GM11168 (cell line): ENCODE measurements at regions not wholly inside any gene's neighbourhood (a gene's known extent, or its start where the extent isn't known, plus 50 kb on each side); places are given as distances from the start of the nearest gene placed in this dataset.

Source experiments
- in situ Hi-C: fragments of 300-500 bp; cut with MboI; formaldehyde crosslinking; loops from one replicate; pipeline ENCODE4 v1.12.0; 2022; ENCODE audit warnings: low sequenced_read_pairs; ENCODE audit not compliant: unreplicated experiment

DNA sequence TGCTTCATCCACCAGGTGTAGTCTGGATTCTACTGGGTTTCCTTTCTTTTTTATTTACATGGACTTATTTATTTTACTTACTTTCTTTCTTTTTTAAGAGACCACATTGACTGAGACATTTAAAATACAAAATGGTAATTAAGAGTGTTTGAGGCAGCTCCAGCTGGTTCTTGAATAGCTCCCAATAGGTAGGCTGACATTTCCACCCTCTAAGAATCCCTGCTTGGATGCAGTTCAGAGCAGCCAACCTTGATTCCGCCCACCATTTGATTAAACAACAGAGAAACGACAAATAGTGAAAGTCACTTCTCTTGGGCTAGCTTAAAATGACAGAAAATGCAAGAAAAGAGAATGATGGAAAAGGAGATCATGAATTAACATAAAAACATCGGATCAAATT lies 270.5 kb downstream of the TUSC7 start:
- in situ Hi-C loops: no loop called here

DNA sequence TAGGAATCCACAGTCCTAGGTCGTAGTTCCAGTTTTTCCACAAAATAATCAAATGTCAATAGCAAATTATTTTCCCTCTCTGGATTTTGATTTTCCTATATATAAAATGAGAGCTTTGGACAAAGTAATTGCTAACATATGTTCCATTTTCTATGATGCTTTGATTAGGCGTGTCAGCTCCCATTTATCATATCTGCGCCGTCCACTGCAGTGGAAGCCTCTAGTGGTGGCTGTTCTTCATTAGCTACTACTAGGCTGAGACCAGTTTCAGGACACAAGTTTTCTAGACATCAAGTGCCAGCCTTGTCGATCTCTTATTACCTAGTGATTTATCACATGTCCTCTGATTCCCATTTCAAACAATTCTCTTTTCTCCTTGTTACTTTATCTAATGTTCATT lies 271.5 kb downstream of the TUSC7 start:
- in situ Hi-C loops: no loop called here

DNA sequence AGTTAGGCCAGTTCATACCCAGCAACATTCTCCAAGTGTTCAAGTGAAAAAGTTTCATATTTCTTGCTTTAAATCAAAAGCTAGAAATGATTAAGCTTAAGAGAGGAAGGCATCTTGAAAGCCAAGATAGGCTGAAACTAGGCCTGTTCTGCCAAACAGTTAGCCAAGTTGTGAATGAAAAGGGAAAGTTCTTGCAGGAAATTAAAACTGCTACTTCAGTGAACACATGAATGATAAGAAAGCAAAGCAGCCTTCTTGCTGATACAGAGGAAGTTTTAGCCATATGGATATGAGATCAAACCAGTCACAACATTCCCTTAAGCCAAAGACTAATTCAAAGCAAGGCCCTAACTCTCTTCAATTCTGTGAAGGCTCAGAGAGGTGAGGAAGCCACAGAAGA lies 274.7 kb downstream of the TUSC7 start:
- in situ Hi-C loops: no loop called here

DNA sequence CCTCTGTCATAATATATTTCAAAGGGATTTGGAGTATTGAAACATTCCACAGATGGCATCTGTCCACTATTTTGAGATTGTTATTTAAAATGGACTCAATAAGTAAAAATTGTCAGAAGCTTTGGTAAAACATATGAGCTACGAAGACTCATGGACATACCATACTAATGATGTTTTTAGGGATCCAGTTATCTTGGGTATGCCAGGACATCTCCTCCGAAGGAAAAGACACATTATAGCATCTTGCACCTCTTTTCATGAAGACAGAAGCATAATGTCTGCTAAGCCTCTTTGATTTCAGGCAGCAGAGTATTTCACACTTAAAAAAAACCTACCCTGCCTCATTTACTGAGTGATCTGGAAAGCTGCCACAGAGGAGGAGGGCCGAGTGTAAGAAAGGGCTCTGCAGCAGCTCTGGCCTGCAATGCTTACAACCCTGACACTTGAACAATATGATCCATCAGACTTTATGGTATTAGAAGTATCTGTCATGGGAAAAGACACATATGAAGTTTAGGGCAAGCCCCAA lies 284.8 kb downstream of the TUSC7 start:
- in situ Hi-C loops: no loop called here

DNA sequence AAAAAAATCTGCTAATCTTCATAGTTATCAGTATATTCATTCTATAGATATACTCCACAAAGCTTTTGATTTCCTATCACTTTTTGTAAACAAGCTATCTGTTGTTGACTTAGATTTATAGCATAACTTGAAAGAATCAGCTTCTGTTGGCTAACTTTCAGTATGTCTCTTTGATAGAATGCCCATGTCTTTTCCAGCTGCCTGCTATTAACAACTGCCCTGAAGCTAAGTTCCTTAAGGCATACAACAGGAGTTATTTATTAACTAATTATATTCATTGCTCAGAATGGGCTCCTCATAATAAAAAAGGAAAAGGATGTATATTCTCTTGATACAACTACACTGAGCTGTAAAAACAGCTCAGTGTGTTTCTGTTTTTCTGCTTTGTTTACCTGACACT lies 293.9 kb downstream of the TUSC7 start:
- in situ Hi-C loops: no loop called here

DNA sequence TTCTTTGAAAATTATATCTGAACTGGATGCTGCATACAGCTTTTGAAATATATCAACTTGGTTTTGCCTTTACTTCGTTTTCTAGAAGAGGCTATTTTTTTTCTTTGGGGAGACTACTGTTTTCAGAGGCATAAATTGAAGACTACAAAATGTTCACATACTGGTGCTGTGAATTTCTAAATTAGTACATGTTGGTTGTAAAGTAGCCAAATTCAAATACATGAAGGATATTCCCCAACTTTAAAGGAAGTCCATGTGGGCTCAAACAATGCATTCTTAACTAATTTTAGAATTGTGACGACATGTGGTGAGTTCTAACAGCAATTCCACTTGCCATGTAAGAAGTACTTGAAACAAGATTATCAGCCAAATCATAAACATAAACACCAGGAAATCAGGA lies 295.7 kb downstream of the TUSC7 start:
- in situ Hi-C loops: no loop called here

DNA sequence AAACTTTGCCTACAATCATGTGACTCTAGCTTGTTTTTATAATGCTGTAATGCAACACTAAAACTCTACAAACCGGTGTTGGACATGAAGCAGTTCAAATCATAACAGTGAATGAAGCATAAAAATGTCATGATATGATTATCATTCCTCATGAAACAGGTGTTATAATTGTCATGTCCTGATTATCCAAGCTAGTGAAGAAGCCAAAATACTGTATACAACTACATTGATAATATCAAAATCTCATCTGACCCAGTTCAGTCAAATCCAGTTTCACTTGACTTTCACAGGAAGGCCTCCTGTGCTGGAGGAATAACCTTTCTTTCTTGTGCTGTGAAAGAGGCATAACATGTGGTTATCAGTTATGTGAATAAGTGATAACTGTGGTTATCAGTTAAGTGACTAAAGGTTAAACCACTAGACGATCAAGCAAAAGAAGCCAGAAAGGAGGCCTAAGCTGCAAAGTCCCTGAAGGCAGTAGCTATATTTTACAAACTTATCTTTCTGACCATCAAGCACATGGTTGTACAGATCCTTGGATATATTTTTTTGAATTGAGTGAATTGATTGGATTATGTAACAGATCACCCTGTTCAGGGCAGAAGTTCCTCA lies 296.4 kb downstream of the TUSC7 start:
- in situ Hi-C loops: no loop called here

DNA sequence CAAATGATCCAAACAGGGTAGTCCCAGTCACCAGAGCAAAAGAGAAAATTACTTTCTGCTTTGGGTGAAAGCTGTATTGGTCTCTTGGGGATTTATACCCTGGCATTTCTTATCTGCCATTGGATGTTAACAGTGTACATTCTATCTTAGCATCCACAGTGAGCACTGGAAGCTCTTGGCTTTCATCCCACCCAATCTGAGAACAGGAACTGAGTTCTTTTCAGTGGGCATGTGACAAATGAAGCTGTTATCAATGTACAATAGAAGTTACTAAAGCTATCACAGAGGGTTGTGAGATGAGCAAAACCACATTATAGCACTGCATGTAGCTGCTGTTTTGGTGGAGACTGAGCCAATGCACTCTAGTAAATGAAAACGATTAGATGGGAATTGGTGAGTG lies 300.7 kb downstream of the TUSC7 start:
- in situ Hi-C loops: no loop called here

DNA sequence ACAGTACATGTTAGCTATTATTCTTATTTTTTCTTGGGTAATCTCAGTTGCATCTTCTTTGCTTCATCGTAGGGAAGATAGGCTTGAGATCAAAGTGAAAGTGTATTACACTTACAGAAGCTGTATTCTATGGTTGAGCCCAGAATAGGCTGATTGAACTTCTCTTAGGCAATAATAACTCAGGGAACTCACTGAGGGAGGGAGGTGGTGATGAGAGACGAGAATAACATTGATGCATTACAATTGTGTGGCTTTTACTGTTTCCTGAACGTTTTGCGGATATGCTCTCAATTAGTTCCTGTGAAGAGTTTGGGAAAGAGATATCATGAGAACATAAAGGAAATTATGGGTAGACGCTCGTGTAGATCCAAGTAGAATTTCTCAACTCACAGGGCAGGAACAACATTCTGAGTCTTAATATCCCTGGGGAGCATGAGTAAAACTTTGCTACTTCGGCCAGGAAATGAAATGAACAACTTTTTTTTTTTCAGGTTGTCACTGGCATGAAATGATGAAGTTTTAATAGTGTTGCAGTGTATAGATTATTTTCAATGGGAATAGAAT lies 302.2 kb downstream of the TUSC7 start:
- in situ Hi-C loops: no loop called here

DNA sequence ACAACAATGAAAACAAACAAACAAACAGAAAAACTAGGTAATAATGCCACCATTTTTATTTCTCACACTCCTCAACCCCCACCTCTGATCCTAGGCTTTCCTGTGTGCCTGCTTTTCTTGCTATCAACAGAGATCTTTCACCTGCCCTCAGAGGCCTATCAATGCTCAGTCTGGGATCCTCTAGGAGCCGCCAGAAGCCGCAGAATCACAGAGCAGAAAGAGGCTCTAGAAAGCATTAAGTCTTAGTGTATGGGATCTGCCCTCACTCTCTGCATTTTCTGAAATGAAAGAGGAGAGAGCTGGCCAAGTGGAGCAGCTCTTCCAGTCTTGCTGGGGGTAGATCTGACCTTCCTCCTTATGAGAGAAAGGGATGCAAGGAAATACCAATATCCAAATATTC lies 306.8 kb downstream of the TUSC7 start:
- in situ Hi-C loops: no loop called here

DNA sequence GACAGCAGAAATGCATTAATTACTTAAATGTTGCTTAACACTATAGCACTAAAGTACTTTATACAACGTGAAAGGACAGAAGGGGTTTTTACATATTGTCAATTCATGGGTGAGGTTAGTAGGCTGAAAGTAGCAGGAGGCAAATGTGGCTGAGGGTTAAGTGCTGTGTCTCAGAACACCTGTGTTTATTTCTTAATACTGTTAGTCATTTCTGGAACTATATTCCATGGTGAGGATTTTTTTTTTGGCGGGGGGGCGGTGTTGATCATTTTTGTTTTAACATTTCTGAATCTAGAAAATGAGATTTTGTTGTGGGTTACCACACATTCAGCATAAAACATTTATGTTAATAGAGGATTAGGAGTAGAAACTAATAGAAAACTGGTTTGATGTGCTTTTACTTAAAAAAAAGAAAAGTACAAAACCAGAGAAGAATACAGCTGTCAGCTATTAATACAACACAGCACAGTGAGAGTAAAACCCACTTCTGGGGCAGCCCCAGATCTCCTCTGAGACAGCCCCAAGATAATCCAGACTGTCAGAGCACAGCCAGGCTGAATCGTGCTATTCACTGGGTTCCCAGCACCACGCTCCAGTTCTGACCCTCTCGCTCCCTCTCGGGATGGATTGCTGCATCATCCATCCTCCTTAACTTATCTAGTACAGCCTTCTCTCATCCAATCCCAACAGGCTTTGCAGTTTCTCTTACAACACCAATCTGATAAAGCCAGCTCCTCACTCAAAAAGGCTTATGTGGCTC lies 307.7 kb downstream of the TUSC7 start:
- in situ Hi-C loops: no loop called here

DNA sequence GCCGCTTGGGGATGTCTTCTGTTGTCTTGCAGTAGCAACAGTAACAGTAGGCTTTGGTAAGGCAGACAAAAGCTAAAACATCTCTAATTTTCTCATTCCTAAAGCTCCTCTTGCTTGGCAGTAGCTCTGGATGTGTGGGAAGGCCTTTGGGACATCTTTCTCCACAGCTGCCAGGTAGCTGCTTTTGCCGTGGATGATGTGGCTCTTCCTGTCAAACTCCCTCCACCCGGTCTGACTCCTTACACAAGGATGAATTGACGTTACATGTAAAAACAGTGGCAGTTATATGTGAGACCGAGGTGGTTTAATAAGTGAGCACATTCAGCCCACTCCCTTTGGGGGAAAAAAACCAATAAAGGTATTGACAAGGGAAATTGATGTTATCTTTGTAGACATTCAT lies 309.1 kb downstream of the TUSC7 start:
- in situ Hi-C loops: no loop called here

DNA sequence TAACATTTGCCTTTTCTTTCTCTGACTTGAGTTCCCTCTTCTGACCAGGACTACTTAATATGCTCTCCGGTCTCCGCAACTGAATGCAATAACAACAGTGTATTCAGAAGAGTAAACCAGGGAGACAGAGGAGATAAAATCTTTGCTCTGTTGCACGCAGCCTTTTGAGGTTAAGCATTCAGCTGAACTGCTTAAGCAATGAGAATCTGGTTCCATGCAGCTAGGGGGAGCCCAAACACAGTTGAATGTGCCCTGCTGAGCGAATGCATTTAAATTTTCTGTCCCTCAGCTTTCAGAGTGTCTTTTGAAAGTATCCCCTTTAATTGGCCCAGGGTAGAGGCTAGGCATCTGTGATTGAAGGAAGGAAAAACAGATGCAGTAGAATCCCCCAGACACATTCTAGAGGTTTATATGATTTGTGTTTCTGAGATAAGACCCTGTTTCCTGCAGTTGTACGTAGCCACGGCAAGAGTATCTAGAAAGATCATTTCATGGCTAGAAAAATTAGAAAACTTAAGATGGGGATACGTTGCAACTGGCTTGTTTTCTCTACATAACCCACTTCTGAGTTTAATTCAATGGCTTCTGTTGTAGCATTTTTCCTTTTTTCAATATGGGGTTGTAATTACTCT lies 309.6 kb downstream of the TUSC7 start:
- in situ Hi-C loops: no loop called here

DNA sequence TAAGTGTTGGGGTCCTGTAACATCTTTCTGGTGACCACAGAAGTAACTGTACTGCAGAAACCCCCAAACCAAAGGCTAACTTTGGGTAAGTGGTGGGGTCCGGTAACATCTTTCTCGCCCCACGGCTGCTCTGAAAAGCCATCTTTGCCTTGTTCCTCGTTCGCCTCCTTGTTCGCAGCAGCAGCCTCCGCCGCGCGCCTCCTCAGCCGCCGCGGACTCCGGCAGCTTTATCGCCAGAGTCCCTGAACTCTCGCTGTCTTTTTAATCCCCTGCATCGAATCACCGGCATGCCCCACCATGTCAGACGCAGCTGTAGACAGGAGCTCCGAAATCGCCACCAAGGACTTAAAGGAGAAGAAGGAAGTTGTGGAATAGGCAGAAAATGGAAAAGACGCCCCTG lies 316.8 kb downstream of the TUSC7 start:
- in situ Hi-C loops: loop anchor here (25.0 kb wide), 1 partner anchor 511 kb away; no protein-coding TSS in a partner anchor

DNA sequence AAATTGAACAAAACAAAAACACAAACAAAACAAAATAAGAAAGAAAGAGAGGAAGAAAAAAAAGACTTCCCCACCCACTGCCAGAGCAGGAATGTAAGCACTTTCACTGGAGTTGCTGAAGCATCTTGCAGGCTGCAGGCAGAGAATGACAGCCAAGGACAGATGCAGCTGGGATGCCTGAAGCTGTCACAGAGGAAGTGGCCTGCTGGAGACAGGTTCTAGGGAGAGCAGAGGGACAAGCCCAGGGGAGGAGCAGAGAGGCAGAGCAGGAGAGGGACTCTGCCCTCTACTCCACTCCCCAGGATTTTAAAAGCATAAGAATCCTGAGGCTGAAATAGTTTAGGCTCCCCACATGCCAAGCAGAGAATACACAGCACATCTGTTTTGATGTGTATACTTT lies 326.2 kb downstream of the TUSC7 start:
- in situ Hi-C loops: loop anchor here (25.0 kb wide), 1 partner anchor 502 kb away; no protein-coding TSS in a partner anchor

DNA sequence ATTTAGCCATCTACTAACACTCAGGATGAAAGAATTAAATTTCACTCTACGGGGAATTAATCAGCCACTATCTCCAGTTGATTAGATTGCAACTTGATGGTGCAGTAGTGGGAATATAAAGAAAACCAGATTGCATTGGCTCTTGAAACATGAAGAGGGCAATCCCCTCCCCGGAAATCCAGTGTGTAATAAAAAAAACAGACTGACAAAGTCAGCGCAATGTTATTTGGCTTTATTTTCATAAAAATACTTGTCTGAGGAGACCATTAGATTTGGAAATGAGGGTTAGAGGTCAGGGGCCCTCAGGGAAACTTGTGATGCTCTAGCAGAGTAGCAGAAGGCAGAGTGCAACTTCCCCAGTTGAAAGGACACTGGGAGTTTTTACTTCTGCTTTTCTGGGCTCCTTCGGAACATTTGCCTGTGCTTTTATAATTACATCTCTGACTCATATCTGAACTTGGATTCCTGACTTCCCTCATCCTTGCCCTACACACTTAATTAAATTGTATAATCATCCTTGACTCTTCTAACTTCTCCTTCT lies 326.8 kb downstream of the TUSC7 start:
- in situ Hi-C loops: loop anchor here (25.0 kb wide), 1 partner anchor 501 kb away; no protein-coding TSS in a partner anchor

DNA sequence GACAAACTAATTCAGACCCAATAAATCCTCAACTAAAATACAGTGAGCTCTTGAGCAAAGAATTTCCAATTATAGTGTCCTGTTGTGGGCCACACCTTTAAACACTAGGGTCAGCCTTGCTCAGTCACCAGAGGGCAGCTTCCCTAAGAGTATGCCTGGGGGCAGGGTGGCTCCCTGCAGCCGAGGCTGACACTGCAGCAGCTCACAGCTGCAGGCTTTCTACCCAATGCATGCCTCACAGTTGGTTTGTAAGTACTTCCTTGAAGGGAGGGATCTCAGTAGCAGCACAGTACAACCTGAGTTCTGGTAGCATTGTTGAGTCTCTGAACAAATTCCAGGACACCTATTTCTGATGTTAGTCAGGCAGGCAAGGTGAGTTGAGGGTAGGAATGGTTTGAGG lies 335.6 kb downstream of the TUSC7 start:
- in situ Hi-C loops: loop anchor here (10.0 to 25.0 kb wide), 2 partner anchors 150 to 492 kb away; no protein-coding TSS in a partner anchor

DNA sequence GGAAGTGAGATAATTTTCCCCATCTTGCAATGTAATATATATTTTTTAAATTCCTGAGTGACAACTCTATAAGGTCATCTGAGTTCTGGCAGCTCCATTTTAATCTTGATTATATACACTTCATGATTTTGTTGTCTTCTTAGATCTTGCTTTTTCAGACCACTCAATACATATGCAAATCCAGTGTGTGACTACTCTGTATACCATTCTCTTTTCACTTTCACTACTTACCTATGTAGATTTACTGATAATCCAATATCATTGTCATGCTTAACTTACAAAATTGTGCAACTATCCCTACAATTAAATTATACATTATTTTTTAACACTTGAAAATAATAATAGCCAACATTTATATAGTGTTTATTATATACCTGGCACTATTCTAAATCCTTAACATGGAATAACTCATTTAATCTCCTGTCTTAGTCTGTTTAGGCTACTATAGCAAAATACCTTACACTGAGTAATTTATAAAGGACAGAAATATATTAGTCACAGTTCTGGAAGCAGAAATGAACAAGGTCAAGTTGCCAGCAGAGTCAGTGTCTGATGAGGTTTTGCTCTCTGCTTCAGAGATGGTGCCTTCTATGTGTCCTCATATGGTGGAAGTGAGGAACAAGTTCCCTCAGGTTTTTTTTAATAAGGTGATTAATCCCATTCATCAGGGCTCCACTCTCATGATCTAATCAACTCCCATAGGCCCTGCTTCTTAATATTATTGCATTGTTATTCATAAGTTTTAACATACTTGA lies 338.5 kb downstream of the TUSC7 start:
- in situ Hi-C loops: loop anchor here (10.0 to 25.0 kb wide), 2 partner anchors 147 to 489 kb away; no protein-coding TSS in a partner anchor

DNA sequence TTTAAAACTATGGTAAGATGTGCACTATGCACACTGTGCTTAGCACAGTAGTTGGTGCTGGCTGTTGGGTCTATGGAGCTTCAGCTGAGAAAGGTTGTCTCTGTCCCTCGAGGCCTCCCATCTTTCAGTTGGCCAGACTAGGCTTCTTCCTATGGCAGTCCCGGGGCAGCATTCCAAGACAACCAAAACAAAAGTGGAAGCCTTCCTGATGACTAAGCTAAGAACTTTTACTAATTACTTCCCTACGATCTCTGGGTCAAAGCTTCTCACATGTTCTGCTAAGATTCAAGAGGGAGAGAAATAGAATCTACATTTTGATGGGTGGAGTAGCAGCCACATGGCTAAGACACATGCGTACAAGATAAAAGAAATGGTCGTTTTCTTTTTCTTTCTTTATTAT lies 342.8 kb downstream of the TUSC7 start:
- in situ Hi-C loops: no loop called here

DNA sequence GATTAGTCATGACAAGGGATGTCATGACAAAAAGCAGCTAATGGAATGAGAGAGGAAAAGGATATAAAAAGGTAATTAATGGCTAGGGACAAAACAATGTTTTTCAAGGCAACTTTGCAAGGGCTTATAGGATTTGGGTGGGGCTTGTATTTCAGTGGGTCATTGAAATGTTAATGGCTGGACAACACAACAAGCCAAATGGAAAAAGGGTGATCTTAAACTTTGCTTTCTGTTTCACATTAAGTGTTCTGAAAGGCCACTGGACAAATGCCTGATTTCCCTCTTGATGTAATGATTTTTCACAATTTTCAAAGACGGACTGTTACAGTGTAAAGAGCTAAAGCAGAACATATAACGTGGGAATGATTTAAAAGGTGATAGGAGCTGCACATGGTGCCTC lies 345.0 kb downstream of the TUSC7 start:
- in situ Hi-C loops: no loop called here
